ENCODE measurements at regions not wholly inside any gene's neighbourhood (a gene's known extent, or its start where the extent isn't known, plus 50 kb on each side); places are given as distances from the start of the nearest gene placed in this dataset.

- TF ChIP-seq POLR2AphosphoS5 (IDR thresholded peaks at IDR 0.05; ENCODE audit: control insufficient read depth, insufficient read depth, low read depth, low read length): no peak
- no peak for TF ChIP-seq STAT5B (CRISPR knock-in tag; IDR thresholded peaks at IDR 0.05)
- TF ChIP-seq ARHGAP35 (IDR thresholded peaks at IDR 0.05; ENCODE audit: partially characterized antibody): no peak
These were observed 141.9 kb downstream of the CTTN start for GRCh38 chr11:70540196-70540595.

Data from K562 (cell line).